ENCODE measurements at regions not wholly inside any gene's neighbourhood (a gene's known extent, or its start where the extent isn't known, plus 50 kb on each side); places are given as distances from the start of the nearest gene placed in this dataset.

GRCh38 chr20:11431621-11432020, 486.1 kb upstream of the BTBD3 start (continued):
- no peak for TF ChIP-seq JUN (IDR thresholded peaks at IDR 0.05; ENCODE audit: low read depth, low read length)
- no peak for TF ChIP-seq CTBP2 (IDR thresholded peaks at IDR 0.05; ENCODE audit: borderline replicate concordance, insufficient read depth, insufficient read length, low read length)
- TF ChIP-seq CEBPB (IDR thresholded peaks at IDR 0.05; ENCODE audit: low read depth, low read length) = no peak
- no peak for TF ChIP-seq CHD1 (IDR thresholded peaks at IDR 0.05; ENCODE audit: low read depth, low read length)
- no peak for TF ChIP-seq GABPA (IDR thresholded peaks at IDR 0.05; ENCODE audit: borderline replicate concordance, insufficient read depth, low read length)
- TF ChIP-seq POLR2AphosphoS5 (IDR thresholded peaks at IDR 0.05; ENCODE audit: low read depth, low read length) = no peak
- no peak for TF ChIP-seq TAF1 (IDR thresholded peaks at IDR 0.05; ENCODE audit: low read depth, low read length)
- TF ChIP-seq JUND (IDR thresholded peaks at IDR 0.05; ENCODE audit: low read length) = no peak
- TF ChIP-seq FOSL1 (IDR thresholded peaks at IDR 0.05; ENCODE audit: insufficient read depth, low read depth, low read length) = no peak
- no peak for TF ChIP-seq KDM5A (IDR thresholded peaks at IDR 0.05; ENCODE audit: low read length)
- no peak for TF ChIP-seq BACH1 (IDR thresholded peaks at IDR 0.05; ENCODE audit: low read length)
- TF ChIP-seq CTCF (IDR thresholded peaks at IDR 0.05; ENCODE audit: control extremely low read depth in 1 of 3, insufficient read depth in 1 of 3, low read depth in 1 of 3, low read length in 3 of 3) = no peak
- TF ChIP-seq TBP (IDR thresholded peaks at IDR 0.05; ENCODE audit: low read depth, low read length) = no peak

Measured in H1 (cell line).